ENCODE measurements at regions not wholly inside any gene's neighbourhood (a gene's known extent, or its start where the extent isn't known, plus 50 kb on each side); places are given as distances from the start of the nearest gene placed in this dataset.
A peak's percentile ranks its signal among the peaks of the same experiment; 100 is the strongest.
"Not testable (repeated sequence)": the region's sequence is repeated elsewhere in the genome, so short reads cannot be mapped to it uniquely, and the experiment has no call there.

DNA sequence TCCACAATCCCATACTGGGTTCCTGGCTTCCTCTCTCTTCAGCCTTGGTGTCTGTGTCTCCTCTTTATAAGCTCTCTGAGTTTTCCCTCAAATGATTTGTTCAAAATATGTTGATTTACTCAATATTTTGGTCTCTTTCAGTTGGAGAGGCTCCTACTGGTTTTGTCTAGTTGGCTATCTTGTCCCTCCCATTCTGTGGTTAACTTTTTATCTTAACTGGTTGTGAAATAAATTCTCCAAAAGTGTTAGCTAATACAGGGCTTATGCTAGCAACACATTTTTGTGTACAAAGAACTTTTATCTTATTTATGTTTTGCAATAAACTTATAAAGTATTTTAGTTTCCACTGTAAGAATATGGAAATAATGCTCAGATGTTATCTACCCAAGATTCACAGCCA, 200.9 kb downstream of the AASDHPPT start:
- DNase-seq (ENCODE audit: low read depth) = no peak

DNA sequence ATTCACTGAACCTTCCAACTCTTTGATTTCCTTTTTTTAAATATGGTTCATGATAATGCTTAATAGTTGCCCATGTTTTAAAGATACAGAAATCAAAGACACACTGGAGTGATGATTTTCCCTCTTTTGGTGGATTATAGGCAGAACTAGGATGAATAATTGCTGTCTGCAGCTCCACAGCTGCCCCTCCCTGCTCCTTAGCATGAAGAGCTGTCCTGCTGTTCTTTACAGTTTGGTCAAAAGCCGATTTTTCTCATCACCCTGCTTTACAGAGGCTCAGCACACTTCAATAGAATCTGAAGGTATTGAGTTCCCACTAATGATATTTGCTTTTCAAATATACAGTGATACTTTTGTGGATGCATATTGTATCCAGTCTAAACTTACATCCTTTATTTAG, 202.6 kb downstream of the AASDHPPT start:
- DNase-seq (ENCODE audit: low read depth) = no peak

DNA sequence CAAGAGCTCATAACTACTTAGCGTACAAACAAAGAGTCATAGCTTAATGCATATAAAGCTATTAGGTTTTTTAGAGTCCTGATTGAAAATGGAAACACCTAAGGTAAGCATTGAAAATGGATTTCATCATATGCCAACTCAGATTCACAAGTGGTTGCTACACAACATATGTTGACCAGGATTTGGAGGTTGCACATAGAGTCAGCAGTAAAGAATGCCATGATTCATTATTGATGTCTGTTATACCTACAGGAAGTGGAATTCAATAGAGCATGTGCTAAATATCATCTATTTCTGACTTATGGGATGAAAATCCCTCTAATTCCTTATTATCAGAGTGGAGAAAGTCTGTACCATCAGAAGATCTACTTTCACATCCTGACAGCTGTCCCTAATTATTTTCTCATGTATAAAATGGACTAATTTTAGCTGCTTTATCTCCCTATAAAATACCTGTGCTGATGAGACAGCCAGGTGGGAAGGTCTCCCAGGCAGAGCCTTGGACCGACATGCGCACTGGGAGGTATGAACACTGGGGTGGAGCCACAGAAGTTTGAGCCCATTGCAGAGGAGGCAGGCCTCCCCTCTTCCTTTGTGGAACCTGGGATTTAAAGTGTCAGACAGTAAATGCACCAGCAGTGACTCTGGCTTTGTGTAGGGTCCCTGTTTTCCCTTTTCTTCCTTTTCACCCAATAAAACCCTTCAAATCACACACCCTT, 204.2 kb downstream of the AASDHPPT start:
- peak; percentile 91 for DNase-seq (ENCODE audit: low read depth)

DNA sequence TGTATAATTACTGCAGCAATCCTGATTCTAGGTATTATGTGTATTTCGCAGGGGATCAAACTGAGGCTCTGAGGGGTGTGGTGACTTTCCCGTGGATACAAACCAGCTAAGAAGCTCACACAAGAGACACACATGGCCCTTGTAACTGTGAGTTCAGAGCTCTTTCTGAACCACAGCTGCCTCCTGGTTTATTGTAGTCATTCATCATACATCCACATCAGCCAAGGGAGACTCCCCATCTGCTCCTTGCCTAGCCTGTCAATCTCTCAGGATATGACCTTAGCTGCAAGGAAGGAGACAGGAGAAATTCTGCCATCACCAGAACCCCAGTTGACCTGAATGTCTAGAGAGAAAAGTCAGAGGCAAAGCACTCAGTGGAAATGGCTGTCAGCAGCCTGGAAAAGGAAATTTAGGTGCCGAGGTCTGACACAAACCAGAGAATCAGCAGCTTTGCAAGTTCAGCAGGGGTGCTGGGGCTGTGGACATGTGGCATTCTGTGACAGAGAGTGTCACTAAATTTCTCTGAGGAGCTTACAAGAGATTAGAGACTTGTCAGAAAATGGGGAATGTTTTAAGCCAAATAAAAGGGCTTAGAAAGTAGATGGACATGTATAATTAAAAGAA, 209.5 kb downstream of the AASDHPPT start:
- DNase-seq (ENCODE audit: low read depth) = no peak

DNA sequence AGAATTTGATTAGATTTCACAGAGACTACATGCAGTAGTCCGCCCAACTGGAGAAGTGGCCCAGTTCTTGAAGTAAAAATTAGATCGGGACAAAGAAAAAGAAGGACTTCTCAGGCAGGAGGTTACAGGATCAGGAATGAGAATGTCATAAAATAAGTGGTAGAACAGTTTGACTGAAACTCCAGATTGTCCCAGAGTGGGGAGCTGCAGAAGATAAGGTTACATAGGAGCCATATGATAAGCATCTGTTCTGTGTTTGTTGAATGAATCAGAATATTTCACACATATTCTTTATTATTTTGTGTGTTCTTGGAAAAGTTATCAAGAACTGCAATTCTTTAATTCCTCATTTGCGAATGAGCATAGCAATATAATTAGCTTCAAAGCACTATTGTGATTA, 210.6 kb downstream of the AASDHPPT start:
- DNase-seq (ENCODE audit: low read depth) = no peak

DNA sequence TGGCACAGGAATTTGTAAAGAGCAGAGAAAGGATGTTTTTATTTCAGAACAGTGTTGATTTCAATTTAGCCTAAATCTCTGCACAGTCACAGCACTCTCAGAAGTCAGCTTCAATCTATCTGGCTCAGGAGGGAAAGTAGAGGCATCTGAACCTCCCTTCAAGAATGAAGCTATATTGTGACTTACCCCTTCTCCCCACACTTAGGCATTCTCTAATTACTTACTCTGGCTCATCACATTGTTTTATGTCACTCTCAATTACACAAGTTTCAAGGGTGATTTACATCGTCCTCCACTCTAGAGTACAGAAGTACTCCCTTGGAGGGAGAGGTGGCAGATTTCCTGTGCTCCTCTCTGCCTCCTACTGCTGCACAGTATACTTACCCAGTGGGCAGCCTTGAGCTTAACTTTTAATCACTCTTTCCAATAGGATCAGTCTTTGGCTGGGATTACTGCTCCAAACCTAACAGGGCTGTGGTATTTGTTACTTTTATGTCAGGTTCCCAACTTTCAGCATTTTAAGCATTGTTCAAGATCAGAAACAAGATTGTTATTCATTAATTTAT, 211.4 kb downstream of the AASDHPPT start:
- DNase-seq (ENCODE audit: low read depth) = peak; percentile 11

DNA sequence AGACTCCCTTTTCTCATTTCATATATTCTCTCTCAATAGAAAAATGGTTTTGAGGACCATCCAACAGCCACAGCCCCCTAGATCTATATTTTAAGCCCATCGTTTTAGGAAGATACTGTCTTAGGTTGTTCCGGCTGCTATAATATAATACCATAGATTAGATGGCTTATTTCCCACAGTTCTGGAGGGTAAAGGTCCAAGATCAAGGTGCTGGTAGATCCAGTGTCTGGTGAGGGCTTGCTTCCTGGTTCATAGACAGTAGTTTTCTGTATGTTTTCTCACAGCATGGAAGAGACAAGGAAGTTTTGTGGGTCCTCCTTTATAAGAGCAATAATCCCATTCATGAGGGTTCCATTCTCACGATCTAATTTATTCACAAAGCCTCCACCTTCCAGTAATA, 215.1 kb downstream of the AASDHPPT start:
- DNase-seq (ENCODE audit: low read depth) = no peak

DNA sequence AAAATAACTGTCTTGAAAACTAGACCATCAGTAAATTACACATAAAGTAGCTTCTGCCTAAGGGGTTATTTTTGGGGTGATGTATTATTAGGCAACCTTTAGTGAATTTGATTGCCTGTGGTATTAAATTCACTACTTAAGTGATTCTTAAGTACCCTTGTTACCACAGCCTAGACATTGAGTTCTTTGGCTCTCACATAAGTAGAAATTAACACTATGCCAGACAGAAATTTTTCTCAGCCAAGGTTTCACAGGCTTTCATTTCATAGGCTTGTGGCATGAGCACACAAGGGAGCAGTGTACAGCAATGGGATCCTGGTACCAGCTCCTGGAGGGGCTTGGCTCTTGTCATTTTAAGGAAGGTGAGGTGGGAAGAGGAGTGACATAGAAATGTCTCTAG, 218.5 kb downstream of the AASDHPPT start:
- no peak for DNase-seq (ENCODE audit: low read depth)

DNA sequence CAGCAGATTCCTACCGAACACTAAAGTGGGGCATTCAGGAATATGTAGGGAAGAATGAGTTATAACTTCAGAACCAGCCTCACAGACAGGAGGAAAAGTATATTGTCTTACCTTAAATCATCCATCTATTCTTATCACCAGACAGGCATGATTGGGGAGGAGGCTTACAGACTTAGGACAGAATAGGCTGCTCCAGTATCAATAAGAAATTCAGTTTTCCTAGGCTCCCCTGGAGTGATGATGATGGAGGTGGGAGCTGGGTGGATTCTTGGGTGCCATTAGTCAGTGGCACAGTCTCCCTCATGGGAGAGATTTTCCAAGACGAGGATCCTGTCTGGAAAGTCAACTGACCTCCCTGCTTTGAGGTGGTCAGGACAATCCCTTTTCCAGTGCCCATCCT, 225.0 kb downstream of the AASDHPPT start:
- DNase-seq (ENCODE audit: low read depth) = no peak

DNA sequence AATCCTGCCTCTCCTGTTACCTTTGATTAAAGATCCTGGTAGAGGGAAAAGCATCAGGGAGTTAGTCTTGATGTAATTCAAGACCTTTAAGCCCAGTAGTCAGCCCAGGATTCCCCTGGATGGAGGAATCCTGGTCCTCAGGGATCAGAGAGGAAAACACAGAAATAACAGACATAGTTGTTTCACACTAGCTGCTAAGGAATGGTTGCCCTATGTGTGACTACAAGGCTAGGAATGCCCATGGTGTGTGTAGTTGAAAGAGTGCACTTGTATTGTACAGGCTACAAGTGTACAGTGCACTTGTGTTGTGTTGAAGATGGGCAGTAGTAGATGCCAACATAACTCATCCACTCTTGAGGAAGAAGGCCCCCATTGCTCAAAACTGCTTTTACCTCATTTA, 226.8 kb downstream of the AASDHPPT start:
- DNase-seq (ENCODE audit: low read depth) = peak; percentile 65

DNA sequence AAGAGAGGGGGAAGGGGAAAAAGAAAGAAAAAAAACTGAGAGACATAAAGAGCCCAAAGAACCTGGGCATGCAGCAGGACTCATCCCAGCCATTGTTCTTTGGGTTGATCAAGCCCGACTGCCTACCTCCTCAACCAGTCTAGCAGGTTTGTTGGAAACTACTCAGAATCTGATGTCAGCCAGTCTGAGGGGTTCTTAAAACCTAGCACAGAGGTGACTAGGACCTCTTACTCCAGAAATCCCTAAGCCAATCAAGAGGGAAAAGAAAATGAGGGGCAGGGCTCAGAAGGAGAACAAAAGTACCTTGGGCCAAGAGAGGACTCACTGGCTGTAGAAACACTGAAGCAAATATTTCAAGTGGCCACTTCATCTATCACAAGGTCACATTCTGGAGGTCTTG, 228.0 kb downstream of the AASDHPPT start:
- no peak for DNase-seq (ENCODE audit: low read depth)

DNA sequence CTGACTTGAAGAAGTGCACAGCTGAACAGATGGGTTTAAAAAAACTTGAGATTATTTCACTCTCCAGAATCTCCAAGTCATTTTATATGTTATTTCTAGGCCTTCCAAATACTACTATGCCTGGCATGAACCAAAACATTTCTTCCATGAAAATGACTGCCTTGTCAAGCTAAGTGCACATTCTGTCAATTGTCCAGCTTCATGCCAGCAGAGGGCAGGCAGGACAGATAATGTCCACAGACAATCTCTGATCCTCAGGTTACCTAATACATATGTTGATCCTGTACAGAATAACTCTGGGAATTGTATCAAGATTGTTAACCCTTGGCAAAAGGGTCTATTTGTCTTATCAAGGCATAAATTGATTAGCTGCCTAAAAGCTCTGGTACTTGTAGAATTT, 229.5 kb downstream of the AASDHPPT start:
- peak; percentile 31 for DNase-seq (ENCODE audit: low read depth)

DNA sequence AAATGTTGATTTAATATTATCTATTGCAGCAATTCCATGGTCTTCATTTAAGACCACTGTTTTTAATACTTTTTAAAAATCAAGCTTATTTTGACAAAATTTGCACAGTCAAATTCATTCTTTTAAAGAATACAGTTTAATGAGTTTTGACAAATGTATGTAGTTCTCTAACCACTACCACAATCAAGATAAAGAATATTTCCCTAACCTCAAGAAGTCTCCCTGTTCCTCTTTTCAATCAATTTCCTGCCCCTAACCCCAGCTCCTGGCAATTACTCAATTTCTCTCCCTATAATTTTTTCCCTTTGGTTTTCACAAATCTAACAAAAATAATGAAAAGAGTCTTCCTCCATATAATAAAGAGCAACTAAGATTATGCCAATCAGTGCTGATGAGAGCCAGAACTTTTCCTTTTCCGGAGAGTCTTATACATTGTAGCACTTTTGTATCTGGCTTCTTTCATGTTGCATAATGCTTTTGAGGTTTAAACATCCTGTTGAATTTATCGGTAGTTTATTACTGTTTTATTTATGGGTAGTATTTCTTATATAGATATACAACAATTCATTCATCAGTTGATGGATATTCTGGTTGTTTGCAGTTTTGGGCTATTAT, 231.7 kb downstream of the AASDHPPT start:
- no peak for DNase-seq (ENCODE audit: low read depth)

DNA sequence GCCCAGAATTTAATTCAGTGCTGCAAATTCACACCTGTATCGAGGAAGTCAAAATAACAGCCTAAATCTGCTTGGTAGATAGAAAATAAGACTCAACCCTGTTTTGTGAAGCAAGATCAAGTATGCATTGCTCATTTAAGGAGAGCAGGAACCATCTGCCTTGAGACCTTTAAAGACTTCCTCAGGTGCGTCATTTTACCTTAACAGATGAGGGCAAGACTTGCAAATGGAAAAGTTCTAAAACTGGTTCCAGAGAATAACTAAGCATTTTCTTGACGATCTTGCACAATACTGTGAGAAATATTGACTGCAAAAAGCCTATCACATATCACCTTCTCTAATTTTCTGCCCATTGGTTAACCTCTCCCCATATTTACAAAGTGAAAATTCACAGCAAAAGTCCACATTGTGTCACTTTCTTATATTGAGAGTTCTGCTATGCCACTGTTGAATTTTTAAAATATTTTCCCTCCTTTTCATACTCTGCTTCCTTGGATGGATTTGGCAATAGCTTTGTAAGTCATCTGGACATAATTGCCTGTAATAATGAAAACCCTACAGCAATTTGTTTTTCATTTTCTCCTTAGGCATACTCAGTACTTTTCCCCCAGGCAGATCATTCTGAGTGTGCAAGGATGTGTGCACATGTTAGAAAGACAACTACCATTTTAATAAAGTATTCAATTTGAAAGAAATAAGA, 234.2 kb downstream of the AASDHPPT start:
- no peak for DNase-seq (ENCODE audit: low read depth)

DNA sequence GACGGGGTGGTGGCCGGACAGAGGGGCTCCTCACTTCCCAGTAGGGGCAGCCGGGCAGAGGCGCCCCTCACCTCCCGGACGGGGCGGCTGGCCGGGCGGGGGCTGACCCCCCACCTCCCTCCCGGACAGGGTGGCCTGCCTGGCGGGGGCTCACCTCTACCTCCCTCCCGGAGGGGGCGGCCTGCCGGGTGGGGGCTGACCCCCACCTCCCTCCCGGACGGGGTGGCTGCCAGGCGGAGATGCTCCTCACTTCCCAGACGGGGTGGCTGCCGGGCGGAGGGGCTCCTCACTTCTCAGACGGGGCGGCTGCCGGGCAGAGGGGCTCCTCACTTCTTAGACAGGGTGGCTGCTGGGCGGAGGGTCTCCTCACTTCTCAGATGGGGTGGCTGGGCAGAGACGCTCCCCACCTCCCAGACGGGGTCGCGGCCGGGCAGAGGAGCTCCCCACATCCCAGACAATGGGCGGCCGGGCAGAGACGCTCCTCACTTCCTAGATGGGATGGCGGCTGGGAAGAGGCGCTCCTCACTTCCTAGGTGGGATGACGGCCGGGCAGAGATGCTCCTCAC, 239.8 kb downstream of the AASDHPPT start:
- not testable (repeated sequence) for DNase-seq (ENCODE audit: low read depth)

DNA sequence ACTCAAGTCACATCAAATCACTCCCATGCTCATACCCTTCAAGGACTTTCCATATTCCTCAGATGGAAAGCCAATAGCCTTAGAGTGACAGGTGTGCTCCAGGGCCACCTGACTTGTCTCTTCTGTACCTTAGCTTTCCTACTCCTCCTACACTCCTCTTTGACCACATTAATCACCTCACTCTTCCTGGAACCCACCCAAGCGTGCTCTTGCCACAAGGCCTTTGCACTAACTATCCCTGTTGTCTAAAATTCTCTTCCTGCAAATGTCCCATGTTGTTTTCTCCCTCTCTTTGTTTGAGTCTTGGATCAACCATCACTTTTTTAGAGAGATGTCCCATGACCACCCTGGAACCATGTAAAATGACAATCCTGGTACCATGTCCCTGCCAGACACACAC, 244.1 kb downstream of the AASDHPPT start:
- peak; percentile 51 for DNase-seq (ENCODE audit: low read depth)

DNA sequence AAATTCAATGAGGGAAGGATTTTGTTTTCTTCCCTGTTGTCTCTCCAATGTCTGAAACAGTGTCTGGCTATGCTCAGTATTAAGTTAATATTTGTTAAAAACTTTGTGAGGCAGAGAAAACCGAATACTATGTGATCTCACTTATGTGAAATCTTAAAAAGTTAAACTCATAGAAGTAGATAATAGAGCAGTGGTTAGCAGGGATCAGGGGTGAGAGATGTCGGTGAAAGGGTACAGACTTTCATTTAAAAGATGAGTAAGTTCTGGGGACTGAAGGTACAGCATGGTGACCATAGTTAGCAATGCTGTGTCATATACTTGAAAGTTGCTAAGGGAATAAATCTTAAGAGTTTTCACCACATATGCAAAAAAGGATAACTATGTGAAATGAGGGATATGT, 244.6 kb downstream of the AASDHPPT start:
- DNase-seq (ENCODE audit: low read depth) = peak; percentile 71

DNA sequence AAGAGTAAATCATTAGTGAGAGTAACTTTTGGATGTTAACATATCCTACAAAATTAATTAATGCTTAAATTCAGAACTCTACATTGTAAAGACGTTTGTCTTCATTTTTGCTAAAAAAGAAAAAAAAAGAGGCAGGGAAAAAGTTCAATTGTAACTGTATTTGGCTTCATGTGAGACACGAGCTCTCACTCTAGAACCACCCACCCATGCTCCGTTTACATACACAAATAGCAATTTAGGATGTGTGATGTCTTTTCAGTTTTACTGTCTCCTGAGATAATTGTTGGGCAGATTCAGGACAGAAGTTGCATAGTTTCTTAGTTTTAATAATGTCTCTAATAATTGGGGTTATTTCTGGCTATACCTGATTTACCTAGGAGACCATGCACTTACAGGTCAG, 248.6 kb downstream of the AASDHPPT start:
- no peak for DNase-seq (ENCODE audit: low read depth)

DNA sequence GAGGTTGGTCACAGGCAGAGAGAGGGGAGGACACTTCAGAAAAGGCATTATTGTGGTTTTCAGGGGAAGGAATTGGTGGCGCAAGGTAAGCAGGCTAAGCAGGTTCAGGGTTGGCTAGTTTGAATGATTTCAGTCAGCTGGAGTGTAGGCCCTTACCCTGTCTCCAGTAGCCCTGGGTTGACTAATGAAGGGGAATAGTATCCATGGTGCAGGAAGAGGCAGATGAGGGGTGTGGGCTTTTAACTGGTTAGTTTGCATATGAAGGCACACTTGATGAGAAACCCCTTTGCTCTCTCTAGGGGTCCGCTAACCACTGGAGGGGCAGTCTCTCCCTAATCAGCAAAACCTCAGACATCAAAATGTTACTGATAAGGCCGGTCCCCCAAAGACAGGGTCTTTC, 249.7 kb downstream of the AASDHPPT start:
- no peak for DNase-seq (ENCODE audit: low read depth)

DNA sequence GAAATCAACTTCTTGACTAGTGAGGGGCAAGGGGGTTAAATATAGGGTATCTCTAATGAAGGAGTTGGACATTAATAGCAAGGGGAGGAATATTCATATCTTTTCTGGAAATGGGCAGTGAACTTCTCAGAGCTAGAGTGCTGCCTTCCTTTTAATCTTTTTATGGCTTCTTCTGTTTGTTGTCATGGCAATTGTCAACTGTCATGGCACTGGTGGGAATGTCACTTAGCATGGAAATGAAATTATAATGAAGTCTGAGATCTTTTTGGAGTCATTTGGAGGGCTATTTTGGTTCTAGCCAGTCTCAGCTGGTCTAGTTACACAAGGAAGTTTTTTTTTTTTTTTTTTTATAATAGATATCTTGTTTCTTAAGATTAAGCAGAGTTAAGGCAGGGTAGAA, 250.2 kb downstream of the AASDHPPT start:
- DNase-seq (ENCODE audit: low read depth) = no peak

DNA sequence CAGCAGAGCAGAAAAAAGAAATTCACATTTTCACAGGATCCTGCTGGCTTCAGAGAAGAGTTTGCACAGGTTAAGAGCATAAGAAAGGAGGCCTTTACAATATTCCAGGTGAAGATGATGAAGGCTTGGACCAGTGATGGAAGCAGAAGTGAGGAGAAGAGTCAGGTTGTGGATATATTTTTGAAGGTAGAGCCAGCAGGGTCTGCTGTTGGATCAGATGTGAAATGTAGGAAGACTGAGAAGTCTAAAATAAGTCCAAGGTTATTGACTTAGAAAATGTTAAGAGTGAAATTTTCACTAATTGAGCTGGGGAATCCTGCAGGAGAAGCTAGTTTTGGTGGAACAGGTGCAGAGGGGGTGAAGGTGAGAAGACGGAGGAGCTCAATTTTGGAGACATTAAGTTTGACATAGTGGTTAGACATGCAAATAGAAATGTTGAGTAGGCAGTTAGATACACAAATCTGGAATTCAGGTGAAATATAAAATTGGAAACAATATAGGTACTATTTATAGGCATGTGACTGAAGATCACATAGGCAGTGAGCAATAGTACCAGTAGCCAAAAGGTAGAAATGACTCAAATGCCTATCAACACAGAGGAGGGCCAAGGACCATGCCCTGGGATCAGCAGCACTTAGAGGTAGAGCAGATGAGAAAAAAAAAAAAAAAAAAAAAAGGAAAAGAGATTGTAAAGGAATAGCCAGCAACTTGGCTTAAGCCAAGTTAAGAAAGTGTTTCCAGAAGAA, 252.0 kb downstream of the AASDHPPT start:
- DNase-seq (ENCODE audit: low read depth) = no peak
